ENCODE measurements at regions not wholly inside any gene's neighbourhood (a gene's known extent, or its start where the extent isn't known, plus 50 kb on each side); places are given as distances from the start of the nearest gene placed in this dataset.

DNA sequence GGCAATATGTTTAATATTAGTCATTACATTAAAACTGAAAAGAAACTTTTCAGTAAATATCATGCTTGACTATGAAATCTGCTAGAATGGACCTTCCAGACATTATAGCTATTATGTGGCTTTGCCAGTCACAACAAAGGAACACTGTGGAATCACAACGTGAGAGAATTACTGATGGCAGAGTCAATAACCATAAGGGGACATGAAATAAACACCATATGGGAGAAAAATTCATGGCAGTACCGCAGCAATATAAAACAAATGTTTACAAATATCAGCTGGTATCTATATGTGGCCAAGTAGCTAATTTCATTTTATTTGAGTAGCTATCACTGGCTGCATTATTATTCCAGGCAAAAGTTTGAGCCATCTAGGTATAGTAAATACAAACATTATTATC is 1818.6 kb downstream of the PCDH9 start:
- FAIRE-seq, result no peak
- no peak overlapping the region for H3K4me3 ChIP-seq (ENCODE audit: low read depth, low read length)
- TF ChIP-seq, protein P1, sequence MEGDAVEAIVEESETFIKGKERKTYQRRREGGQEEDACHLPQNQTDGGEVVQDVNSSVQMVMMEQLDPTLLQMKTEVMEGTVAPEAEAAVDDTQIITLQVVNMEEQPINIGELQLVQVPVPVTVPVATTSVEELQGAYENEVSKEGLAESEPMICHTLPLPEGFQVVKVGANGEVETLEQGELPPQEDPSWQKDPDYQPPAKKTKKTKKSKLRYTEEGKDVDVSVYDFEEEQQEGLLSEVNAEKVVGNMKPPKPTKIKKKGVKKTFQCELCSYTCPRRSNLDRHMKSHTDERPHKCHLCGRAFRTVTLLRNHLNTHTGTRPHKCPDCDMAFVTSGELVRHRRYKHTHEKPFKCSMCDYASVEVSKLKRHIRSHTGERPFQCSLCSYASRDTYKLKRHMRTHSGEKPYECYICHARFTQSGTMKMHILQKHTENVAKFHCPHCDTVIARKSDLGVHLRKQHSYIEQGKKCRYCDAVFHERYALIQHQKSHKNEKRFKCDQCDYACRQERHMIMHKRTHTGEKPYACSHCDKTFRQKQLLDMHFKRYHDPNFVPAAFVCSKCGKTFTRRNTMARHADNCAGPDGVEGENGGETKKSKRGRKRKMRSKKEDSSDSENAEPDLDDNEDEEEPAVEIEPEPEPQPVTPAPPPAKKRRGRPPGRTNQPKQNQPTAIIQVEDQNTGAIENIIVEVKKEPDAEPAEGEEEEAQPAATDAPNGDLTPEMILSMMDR (IDR thresholded peaks at IDR 0.05; ENCODE audit: insufficient read depth, low read length, severe bottlenecking), result no peak

DNA sequence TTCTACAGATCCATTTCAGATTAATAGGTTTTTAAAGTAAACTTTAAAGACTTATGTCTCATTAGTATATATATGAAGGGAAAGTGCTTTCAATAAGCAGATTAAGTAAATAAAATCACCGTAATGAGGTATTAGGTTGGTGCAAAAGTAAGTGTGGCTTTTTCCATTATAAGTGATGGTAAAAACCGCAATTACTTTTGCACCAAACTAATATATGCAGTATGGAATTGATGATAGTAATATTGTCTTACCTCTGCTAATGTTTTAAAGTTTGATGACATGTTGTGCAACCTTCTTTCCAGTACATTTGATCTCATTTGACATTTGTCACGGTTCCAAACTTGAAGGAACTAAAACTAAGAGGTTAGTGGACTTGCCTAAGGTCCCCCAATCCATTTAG is 1819.3 kb downstream of the PCDH9 start:
- FAIRE-seq, result no peak
- H3K27me3 ChIP-seq (ENCODE audit: control insufficient read depth, insufficient read depth, low read length), result no peaks in the 10 kb centered on the region
- no peak for DNase-seq (ENCODE audit: low read depth)
- TF ChIP-seq, protein P1 (IDR thresholded peaks at IDR 0.05; ENCODE audit: insufficient read depth, low read length, severe bottlenecking), result no peak
- no peak overlapping the region for H3K4me3 ChIP-seq (ENCODE audit: low read depth, low read length)
- no peaks in the 10 kb centered on the region for H3K36me3 ChIP-seq (ENCODE audit: control insufficient read depth, insufficient read depth, low read length)

More for the DNA sequence above, 1818.6 kb downstream of the PCDH9 start:
- Histone ChIP-seq H3K27me3 (ENCODE audit: control insufficient read depth, insufficient read depth, low read length) (no peaks in the 10 kb centered on the region), H3K36me3 (ENCODE audit: control insufficient read depth, insufficient read depth, low read length) (no peaks in the 10 kb centered on the region)
- no peak for DNase-seq (ENCODE audit: low read depth)

DNA sequence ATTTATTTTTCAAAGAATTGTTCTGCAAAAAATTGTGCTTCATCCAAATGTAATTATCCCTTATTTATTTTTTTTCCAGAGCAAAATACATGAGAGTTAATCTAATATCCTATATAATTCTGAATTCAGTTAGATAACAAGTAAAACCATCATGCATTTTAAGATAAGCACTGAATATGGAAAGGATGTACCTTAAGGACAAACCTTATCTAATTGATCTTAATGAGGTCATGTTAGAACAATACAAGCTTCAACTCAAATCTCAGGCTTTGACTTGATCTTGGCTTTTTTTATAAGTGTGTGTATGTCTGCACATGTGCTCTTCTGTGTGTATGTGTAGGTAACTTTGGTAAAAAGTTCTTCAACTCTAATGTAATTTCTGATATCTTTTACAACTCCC is 1828.8 kb downstream of the PCDH9 start:
- Histone ChIP-seq H3K27me3 (ENCODE audit: control insufficient read depth, insufficient read depth, low read length) (no peaks in the 10 kb centered on the region), H3K36me3 (ENCODE audit: control insufficient read depth, insufficient read depth, low read length) (no peaks in the 10 kb centered on the region), H3K4me3 (ENCODE audit: low read depth, low read length) (no peak overlapping the region)
- DNase-seq (ENCODE audit: low read depth) (no peak), FAIRE-seq (no peak)
- TF ChIP-seq, protein P1 (IDR thresholded peaks at IDR 0.05; ENCODE audit: insufficient read depth, low read length, severe bottlenecking), result no peak

DNA sequence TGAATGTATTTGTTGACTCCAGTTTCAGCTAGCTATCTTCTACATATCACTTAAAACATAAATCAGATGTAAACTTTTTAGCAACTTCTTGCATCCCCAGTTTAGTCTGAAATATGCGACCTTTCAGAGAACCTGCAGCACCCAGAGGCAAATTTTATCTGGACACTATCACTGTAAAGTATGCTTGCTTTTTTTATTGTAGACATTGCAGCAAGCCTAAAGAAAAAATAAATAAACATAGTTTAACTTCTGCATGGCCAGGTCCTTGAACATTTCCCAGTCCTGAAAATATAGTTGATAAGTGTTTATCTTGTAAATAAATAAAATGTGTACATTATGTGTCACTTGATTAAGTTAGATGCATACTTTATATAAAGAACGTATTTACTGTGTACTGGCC is 1829.4 kb downstream of the PCDH9 start:
- TF ChIP-seq, protein P1 (IDR thresholded peaks at IDR 0.05; ENCODE audit: insufficient read depth, low read length, severe bottlenecking), result no peak
- DNase-seq (ENCODE audit: low read depth) (no peak), FAIRE-seq (no peak)
- Histone ChIP-seq H3K4me3 (ENCODE audit: low read depth, low read length) (no peak overlapping the region), H3K36me3 (ENCODE audit: control insufficient read depth, insufficient read depth, low read length) (no peaks in the 10 kb centered on the region), H3K27me3 (ENCODE audit: control insufficient read depth, insufficient read depth, low read length) (no peaks in the 10 kb centered on the region)

DNA sequence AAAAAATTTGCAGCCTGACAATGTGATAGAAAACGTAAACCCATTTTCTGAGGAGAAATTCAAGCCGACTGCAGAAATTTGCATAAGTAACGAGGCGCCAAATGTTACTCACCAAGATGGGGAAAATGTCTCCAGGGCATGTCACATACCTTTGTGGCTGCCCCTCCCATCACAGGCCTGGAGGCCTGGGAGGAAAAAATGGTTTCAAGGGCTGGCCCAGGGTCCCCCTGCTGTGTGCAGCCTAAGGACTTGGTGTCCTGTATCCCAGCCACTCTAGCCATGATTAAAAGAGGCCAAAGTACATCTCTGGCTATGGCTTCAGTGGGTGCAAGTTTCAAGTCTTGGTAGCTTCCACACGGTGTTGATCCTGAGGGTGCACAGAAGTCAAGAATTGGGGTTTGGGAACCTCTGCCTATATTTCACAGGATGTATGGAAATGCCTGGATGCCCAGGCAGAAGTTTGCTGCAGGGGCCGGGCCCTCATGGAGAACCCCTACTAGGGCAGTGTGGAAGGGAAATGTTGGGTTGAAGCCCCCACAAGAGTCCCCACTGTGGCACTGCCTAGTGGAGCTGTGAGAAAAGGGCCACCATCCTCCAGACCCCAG is 1842.3 kb downstream of the PCDH9 start:
- DNase-seq (ENCODE audit: low read depth) (no peak), FAIRE-seq (no peak)
- Histone ChIP-seq H3K36me3 (ENCODE audit: control insufficient read depth, insufficient read depth, low read length) (no peaks in the 10 kb centered on the region), H3K4me3 (ENCODE audit: low read depth, low read length) (no peak overlapping the region), H3K27me3 (ENCODE audit: control insufficient read depth, insufficient read depth, low read length) (no peaks in the 10 kb centered on the region)
- TF ChIP-seq, protein P1 (IDR thresholded peaks at IDR 0.05; ENCODE audit: insufficient read depth, low read length, severe bottlenecking), result no peak

DNA sequence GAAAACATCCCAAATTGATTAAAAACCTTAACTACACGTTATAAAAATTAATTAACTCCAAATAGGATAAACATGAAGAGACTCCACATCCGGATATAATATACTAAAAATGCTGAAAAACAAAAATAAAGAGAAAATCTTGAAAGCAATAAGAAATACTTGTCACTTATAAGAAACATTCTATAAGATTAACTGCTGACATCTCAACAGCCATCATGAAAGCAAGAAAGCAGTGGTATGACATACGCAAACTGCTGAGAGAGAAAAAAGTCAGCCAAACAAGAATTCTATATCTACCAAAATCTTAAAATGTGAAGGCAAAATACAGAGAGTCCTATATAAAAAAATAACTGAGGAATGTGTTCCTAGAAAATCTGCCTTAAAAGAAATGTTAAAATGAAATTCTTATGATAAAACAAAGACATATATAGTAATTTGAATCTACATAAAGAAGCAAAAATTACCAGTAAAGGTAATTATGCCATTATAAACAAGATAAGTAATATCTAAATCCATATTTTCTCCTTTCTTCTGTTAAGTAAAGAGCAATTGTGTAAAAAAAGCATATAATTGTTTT is 1851.1 kb downstream of the PCDH9 start:
- Histone ChIP-seq H3K27me3 (ENCODE audit: control insufficient read depth, insufficient read depth, low read length) (no peaks in the 10 kb centered on the region), H3K36me3 (ENCODE audit: control insufficient read depth, insufficient read depth, low read length) (no peaks in the 10 kb centered on the region), H3K4me3 (ENCODE audit: low read depth, low read length) (no peak overlapping the region)
- TF ChIP-seq, protein P1 (IDR thresholded peaks at IDR 0.05; ENCODE audit: insufficient read depth, low read length, severe bottlenecking), result no peak
- no peak for FAIRE-seq
- DNase-seq (ENCODE audit: low read depth), result peak; percentile 3
